ENCODE measurements at regions not wholly inside any gene's neighbourhood (a gene's known extent, or its start where the extent isn't known, plus 50 kb on each side); places are given as distances from the start of the nearest gene placed in this dataset.

DNA sequence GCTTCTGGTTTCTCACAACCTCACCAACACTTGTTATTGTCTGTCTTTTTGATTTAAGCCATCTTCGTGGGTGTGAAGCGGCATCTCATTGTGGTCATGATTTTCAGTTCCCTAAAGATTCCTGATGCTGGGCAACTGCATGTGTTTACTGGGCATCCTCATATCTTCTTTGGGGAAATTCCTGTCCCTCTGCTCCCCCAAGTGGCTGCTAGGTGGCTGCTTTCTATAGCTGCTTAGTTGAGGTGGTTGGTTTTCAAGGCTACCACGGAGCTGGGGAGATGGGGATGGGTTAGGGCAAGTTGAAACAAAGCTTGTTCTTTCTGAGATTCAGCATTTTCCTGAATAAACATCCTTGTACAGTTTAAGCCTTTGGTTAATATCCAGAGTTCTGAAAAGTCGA is 403.9 kb upstream of the SULF2 start:
- TF ChIP-seq, protein P1, sequence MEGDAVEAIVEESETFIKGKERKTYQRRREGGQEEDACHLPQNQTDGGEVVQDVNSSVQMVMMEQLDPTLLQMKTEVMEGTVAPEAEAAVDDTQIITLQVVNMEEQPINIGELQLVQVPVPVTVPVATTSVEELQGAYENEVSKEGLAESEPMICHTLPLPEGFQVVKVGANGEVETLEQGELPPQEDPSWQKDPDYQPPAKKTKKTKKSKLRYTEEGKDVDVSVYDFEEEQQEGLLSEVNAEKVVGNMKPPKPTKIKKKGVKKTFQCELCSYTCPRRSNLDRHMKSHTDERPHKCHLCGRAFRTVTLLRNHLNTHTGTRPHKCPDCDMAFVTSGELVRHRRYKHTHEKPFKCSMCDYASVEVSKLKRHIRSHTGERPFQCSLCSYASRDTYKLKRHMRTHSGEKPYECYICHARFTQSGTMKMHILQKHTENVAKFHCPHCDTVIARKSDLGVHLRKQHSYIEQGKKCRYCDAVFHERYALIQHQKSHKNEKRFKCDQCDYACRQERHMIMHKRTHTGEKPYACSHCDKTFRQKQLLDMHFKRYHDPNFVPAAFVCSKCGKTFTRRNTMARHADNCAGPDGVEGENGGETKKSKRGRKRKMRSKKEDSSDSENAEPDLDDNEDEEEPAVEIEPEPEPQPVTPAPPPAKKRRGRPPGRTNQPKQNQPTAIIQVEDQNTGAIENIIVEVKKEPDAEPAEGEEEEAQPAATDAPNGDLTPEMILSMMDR (IDR thresholded peaks at IDR 0.05), result peak; percentile 50
- no peak for TF ChIP-seq EZH2phosphoT487 (IDR thresholded peaks at IDR 0.05)
- no peak for TF ChIP-seq EZH2 (IDR thresholded peaks at IDR 0.05)
